IMR-90 (cell line): ENCODE measurements at regions not wholly inside any gene's neighbourhood (a gene's known extent, or its start where the extent isn't known, plus 50 kb on each side); places are given as distances from the start of the nearest gene placed in this dataset.

Experiments used
- ATAC-seq: fragments of 200-7000 bp; cut with Tn5 transposase; 2 replicates; pipeline ENCODE4 v1.9.1; 2020; ENCODE audit warnings: low read depth, mild to moderate bottlenecking, moderate library complexity
- BruUV-seq: library from RNA; stranded (reverse); fragments of 400-500 nt; replicated peaks from 2 replicates; lab custom pipeline; 2021; lab: Mats Ljungman, UMichigan
- CTCF ChIA-PET: fragments of 300-600 bp; formaldehyde crosslinking; extraction: SDS; loops from one replicate; lab custom pipeline; 2021; ENCODE audit warnings: antibody characterized with exemption; lab: Yijun Ruan, JAX
- POLR2A ChIA-PET: fragments of 300-600 bp; sonication (Branson Sonifier 250); formaldehyde crosslinking; loops from one replicate; lab custom pipeline; 2022; ENCODE audit warnings: antibody characterized with exemption; ENCODE audit not compliant: unreplicated experiment; lab: Charles Lee
- DNase-seq: peaks from one replicate; pipeline ENCODE4 v3.0.0; 2013
- H2AFZ ChIP-seq: replicated peaks from 2 replicates; pipeline ENCODE3; 2013; ENCODE audit warnings: low read length, mild to moderate bottlenecking; ENCODE audit not compliant: poor library complexity
- H2AK5ac ChIP-seq: 2 replicates; pipeline ENCODE4 v1.6.1; 2013; ENCODE audit warnings: low read depth, low read length, inconsistent platforms
- H2AK9ac ChIP-seq: replicated peaks from 2 replicates; pipeline ENCODE3; 2013; ENCODE audit warnings: mild to moderate bottlenecking, low read depth, low read length, moderate library complexity; ENCODE audit not compliant: poor library complexity
- H2BK120ac ChIP-seq: 2 replicates; pipeline ENCODE4 v1.6.1; 2013; ENCODE audit warnings: low read depth, low read length, inconsistent platforms
- H2BK15ac ChIP-seq: 3 replicates; pipeline ENCODE4 v1.6.1; 2013; ENCODE audit warnings: low read depth, low read length, inconsistent platforms
- H2BK20ac ChIP-seq: 2 replicates; pipeline ENCODE4 v1.6.1; 2013; ENCODE audit warnings: low read depth, mild to moderate bottlenecking, inconsistent platforms, low read length, moderate library complexity
- H2BK5ac ChIP-seq: 2 replicates; pipeline ENCODE4 v1.6.1; 2013; ENCODE audit warnings: mild to moderate bottlenecking, low read depth, low read length, inconsistent platforms; ENCODE audit not compliant: poor library complexity, severe bottlenecking
- H3K14ac ChIP-seq: replicated peaks from 2 replicates; pipeline ENCODE4 v1.6.1; 2013; ENCODE audit warnings: low read depth, low read length, inconsistent platforms
- H3K18ac ChIP-seq: 2 replicates; pipeline ENCODE4 v1.6.1; 2013; ENCODE audit warnings: low read depth, low read length, control low read depth
- H3K23ac ChIP-seq: 2 replicates; pipeline ENCODE4 v1.6.1; 2013; ENCODE audit warnings: low read depth, low read length, inconsistent platforms
- H3K27ac ChIP-seq: 2 replicates; pipeline ENCODE4 v1.5.1; 2013; ENCODE audit warnings: mild to moderate bottlenecking, control low read depth, low read length; ENCODE audit not compliant: insufficient read depth
- H3K27me3 ChIP-seq: 2 replicates; pipeline ENCODE4 v1.6.1; 2013; ENCODE audit warnings: low read length; ENCODE audit not compliant: control insufficient read depth, insufficient read depth
- H3K36me3 ChIP-seq: 2 replicates; pipeline ENCODE4 v1.6.1; 2013; ENCODE audit warnings: low read length, mixed read lengths; ENCODE audit not compliant: control insufficient read depth, insufficient read depth
- H3K4ac ChIP-seq: 2 replicates; pipeline ENCODE4 v1.6.1; 2013; ENCODE audit warnings: low read depth, low read length, inconsistent platforms
- H3K4me1 ChIP-seq: 2 replicates; pipeline ENCODE4 v1.6.1; 2013; ENCODE audit warnings: low read length, mixed read lengths; ENCODE audit not compliant: control insufficient read depth, insufficient read depth
- H3K4me2 ChIP-seq: 2 replicates; pipeline ENCODE4 v1.6.1; 2013; ENCODE audit warnings: low read depth, mild to moderate bottlenecking, control low read depth, low read length, moderate library complexity
- H3K4me3 ChIP-seq: 2 replicates; pipeline ENCODE4 v1.5.1; 2013; ENCODE audit warnings: low read depth, mild to moderate bottlenecking, control low read depth, low read length, moderate library complexity; ENCODE audit not compliant: insufficient read depth
- H3K56ac ChIP-seq: 2 replicates; pipeline ENCODE4 v1.6.1; 2013; ENCODE audit warnings: low read length, inconsistent platforms; ENCODE audit not compliant: insufficient read depth; ENCODE audit errors: extremely low read depth
- H3K79me1 ChIP-seq, 2 experiments: 2 replicates each; pipeline ENCODE4 v1.6.1; 2013; ENCODE audit warnings: low read length in 2 of 2, inconsistent platforms in 1 of 2, low read depth in 1 of 2
- H3K9ac ChIP-seq: 2 replicates; pipeline ENCODE4 v1.6.1; 2013; ENCODE audit warnings: low read depth, low read length, control low read depth
- H3K9me1 ChIP-seq: 2 replicates; pipeline ENCODE4 v1.6.1; 2013; ENCODE audit warnings: low read length, inconsistent platforms; ENCODE audit not compliant: insufficient read depth
- H3K9me3 ChIP-seq: 2 replicates; pipeline ENCODE4 v1.6.1; 2013; ENCODE audit warnings: low read length; ENCODE audit not compliant: control insufficient read depth, insufficient read depth
- H4K20me1 ChIP-seq: 2 replicates; pipeline ENCODE4 v1.6.1; 2013; ENCODE audit warnings: low read length, inconsistent platforms; ENCODE audit not compliant: insufficient read depth
- H4K5ac ChIP-seq: 2 replicates; pipeline ENCODE4 v1.6.1; 2013; ENCODE audit warnings: mild to moderate bottlenecking, low read depth, low read length, control low read depth
- H4K8ac ChIP-seq, 2 experiments: 2 replicates each; pipeline ENCODE4 v1.6.1; 2013; ENCODE audit warnings: low read depth in 2 of 2, low read length in 2 of 2, control low read depth in 1 of 2, inconsistent platforms in 1 of 2
- H4K91ac ChIP-seq: 2 replicates; pipeline ENCODE4 v1.6.1; 2013; ENCODE audit warnings: low read depth, low read length, inconsistent platforms; ENCODE audit not compliant: insufficient read depth
- BHLHE40 ChIP-seq: fragments of 150-350 bp; IDR thresholded peaks from 2 replicates; pipeline ENCODE4 v1.6.1; 2016; ENCODE audit warnings: mild to moderate bottlenecking, low read depth, low read length
- CEBPB ChIP-seq: IDR thresholded peaks from 2 replicates; pipeline ENCODE4 v1.6.1; 2012; ENCODE audit warnings: low read depth, low read length, improper control_type of control experiment
- CHD1 ChIP-seq: IDR thresholded peaks from 2 replicates; pipeline ENCODE4 v1.6.1; 2012; ENCODE audit warnings: low read depth, low read length, improper control_type of control experiment
- FOS ChIP-seq: fragments of 150-350 bp; IDR thresholded peaks from 2 replicates; pipeline ENCODE4 v1.6.1; 2016; ENCODE audit warnings: low read depth, low read length
- MAFK ChIP-seq: IDR thresholded peaks from 2 replicates; pipeline ENCODE4 v1.6.1; 2012; ENCODE audit warnings: low read depth, low read length, improper control_type of control experiment
- MAZ ChIP-seq: IDR thresholded peaks from 2 replicates; pipeline ENCODE4 v1.6.1; 2012; ENCODE audit warnings: low read depth, mild to moderate bottlenecking, low read length, improper control_type of control experiment, moderate library complexity, borderline replicate concordance
- MXI1 ChIP-seq: IDR thresholded peaks from 2 replicates; pipeline ENCODE4 v1.6.1; 2012; ENCODE audit warnings: low read depth, mild to moderate bottlenecking, low read length, moderate library complexity, borderline replicate concordance
- NFE2L2 ChIP-seq: fragments of 150-350 bp; IDR thresholded peaks from 2 replicates; pipeline ENCODE4 v1.6.1; 2016; ENCODE audit warnings: low read depth, mild to moderate bottlenecking, low read length
- POLR2A ChIP-seq: IDR thresholded peaks from 2 replicates; pipeline ENCODE4 v1.6.1; 2012; ENCODE audit warnings: mild to moderate bottlenecking, low read depth, low read length
- RAD21 ChIP-seq: IDR thresholded peaks from 2 replicates; pipeline ENCODE4 v1.6.1; 2012; ENCODE audit warnings: low read length, improper control_type of control experiment
- RCOR1 ChIP-seq: IDR thresholded peaks from 2 replicates; pipeline ENCODE4 v1.6.1; 2012; ENCODE audit warnings: mild to moderate bottlenecking, low read length, improper control_type of control experiment; ENCODE audit not compliant: insufficient replicate concordance
- RFX5 ChIP-seq: IDR thresholded peaks from 2 replicates; pipeline ENCODE4 v1.8.0; 2012; ENCODE audit warnings: low read depth, mild to moderate bottlenecking, low read length, moderate library complexity
- SMC3 ChIP-seq: fragments of 150-350 bp; IDR thresholded peaks from 2 replicates; pipeline ENCODE4 v1.6.1; 2016; ENCODE audit warnings: low read depth, mild to moderate bottlenecking, antibody characterized with exemption, low read length, moderate library complexity
- WGBS, 2 experiments: methylation state at CpG; one replicate each; pipeline versions ENCODE4 v1.1.5 to v1.1.7; 2013; ENCODE audit warnings: missing lambda C conversion rate in 2 of 2; ENCODE audit not compliant: insufficient read length in 1 of 2; ENCODE audit errors: extremely low coverage in 2 of 2; 5-methylcytosine and 5-hydroxymethylcytosine counted together
- dilution Hi-C: fragments of 300-500 bp; cut with HindIII; formaldehyde crosslinking; loops from one replicate; pipeline ENCODE4 v1.14.3; 2018; ENCODE audit warnings: low sequenced_read_pairs; ENCODE audit not compliant: unreplicated experiment
- in situ Hi-C: fragments of 300-500 bp; cut with MboI; formaldehyde crosslinking; loops from 3 replicates; pipeline ENCODE4 v1.14.3; 2019; ENCODE audit warnings: low sequenced_read_pairs, inconsistent platforms, mixed read lengths
- intact Hi-C: fragments of 100-400 bp; cut with micrococcal nuclease; formaldehyde crosslinking; loops from 2 replicates; pipeline ENCODE4 v1.10.0; 2022
- TF ChIP-seq, protein P1 (sequence below): fragments of 150-350 bp; IDR thresholded peaks from 2 replicates; pipeline ENCODE4 v1.6.1; 2017; ENCODE audit warnings: mild to moderate bottlenecking, antibody characterized with exemption, low read length, low read depth
- TF ChIP-seq, protein P2 (sequence below): conservative IDR thresholded peaks from 2 replicates; pipeline ENCODE4 v1.5.1; 2012; ENCODE audit warnings: mild to moderate bottlenecking, low read depth, low read length, improper control_type of control experiment
- TF ChIP-seq, protein P3 (sequence below): fragments of 150-350 bp; IDR thresholded peaks from 2 replicates; pipeline ENCODE4 v1.6.1; 2016; ENCODE audit warnings: low read depth, mild to moderate bottlenecking, low read length, moderate library complexity, borderline replicate concordance

DNA sequence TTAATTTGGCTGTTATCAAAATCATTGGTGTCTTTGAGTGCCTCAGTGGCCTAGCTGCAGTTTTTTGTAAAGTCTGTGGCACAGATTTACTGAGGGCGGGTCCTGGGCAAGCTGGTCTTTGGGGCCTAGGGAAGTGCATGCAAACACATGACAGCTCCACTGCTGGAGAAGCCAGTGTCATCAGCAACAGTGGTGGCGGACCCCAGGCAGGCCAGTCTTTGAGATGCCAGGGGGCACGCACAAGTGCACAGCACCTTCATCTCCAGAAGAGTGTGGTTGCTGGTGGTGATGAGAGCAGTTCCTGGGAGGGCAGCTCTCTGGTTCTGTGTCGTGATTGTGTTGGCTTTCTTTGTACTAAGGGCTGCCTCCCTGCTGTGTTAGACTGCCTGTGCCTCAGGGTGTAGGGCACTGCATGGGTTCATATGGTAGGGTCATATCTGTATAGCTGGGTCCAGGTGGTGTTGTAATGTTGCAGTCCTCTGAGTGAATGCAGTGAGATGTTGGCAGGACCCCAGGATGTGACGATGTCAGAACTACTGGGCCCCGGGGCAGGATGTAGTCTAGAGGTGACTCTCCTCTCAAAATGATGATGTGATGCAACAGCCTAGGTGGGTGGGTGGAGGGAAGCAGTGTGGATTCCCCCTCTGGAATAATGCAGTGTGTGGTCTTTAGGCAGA lies 646.7 kb upstream of the CDH2 start:
- Histone ChIP-seq H3K14ac (no peak overlapping the region), H2AK9ac (no peak overlapping the region), H3K27ac (no peak overlapping the region), H2AK5ac (no peak overlapping the region), H3K9ac (no peak overlapping the region), H2BK15ac (no peak overlapping the region), H3K23ac (no peak overlapping the region), H3K9me3 (no peaks in the 10 kb centered on the region), H3K4me1 (no peaks in the 10 kb centered on the region), H4K20me1 (no peaks in the 10 kb centered on the region), H2BK5ac (no peak overlapping the region), H3K36me3 (no peaks in the 10 kb centered on the region), H3K4ac (no peak overlapping the region), H3K4me3 (no peak overlapping the region), H2AFZ (no peak overlapping the region), H4K91ac (no peak overlapping the region), H3K4me2 (no peak overlapping the region), H2BK20ac (no peak overlapping the region), H3K18ac (no peak overlapping the region), H4K5ac (no peak overlapping the region), H3K9me1 (no peaks in the 10 kb centered on the region), H3K56ac (no peak overlapping the region), H3K27me3 (no peaks in the 10 kb centered on the region), H4K8ac (no peak overlapping the region), H3K79me1 (no peaks in the 10 kb centered on the region), H2BK120ac (no peak overlapping the region)
- POLR2A ChIA-PET, result no interaction called here
- TF ChIP-seq CHD1 (no peak), POLR2A (no peak), RAD21 (no peak), FOS (no peak), MXI1 (no peak), CEBPB (no peak; the same call in 1 of the 2 replicates), NFE2L2 (no peak), MAFK (no peak), RCOR1 (no peak), MAZ (no peak), RFX5 (no peak), SMC3 (no peak), BHLHE40 (no peak)
- TF ChIP-seq, protein P1, sequence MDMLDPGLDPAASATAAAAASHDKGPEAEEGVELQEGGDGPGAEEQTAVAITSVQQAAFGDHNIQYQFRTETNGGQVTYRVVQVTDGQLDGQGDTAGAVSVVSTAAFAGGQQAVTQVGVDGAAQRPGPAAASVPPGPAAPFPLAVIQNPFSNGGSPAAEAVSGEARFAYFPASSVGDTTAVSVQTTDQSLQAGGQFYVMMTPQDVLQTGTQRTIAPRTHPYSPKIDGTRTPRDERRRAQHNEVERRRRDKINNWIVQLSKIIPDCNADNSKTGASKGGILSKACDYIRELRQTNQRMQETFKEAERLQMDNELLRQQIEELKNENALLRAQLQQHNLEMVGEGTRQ, result no peak
- TF ChIP-seq, protein P2, sequence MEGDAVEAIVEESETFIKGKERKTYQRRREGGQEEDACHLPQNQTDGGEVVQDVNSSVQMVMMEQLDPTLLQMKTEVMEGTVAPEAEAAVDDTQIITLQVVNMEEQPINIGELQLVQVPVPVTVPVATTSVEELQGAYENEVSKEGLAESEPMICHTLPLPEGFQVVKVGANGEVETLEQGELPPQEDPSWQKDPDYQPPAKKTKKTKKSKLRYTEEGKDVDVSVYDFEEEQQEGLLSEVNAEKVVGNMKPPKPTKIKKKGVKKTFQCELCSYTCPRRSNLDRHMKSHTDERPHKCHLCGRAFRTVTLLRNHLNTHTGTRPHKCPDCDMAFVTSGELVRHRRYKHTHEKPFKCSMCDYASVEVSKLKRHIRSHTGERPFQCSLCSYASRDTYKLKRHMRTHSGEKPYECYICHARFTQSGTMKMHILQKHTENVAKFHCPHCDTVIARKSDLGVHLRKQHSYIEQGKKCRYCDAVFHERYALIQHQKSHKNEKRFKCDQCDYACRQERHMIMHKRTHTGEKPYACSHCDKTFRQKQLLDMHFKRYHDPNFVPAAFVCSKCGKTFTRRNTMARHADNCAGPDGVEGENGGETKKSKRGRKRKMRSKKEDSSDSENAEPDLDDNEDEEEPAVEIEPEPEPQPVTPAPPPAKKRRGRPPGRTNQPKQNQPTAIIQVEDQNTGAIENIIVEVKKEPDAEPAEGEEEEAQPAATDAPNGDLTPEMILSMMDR, result no peak
- TF ChIP-seq, protein P3, sequence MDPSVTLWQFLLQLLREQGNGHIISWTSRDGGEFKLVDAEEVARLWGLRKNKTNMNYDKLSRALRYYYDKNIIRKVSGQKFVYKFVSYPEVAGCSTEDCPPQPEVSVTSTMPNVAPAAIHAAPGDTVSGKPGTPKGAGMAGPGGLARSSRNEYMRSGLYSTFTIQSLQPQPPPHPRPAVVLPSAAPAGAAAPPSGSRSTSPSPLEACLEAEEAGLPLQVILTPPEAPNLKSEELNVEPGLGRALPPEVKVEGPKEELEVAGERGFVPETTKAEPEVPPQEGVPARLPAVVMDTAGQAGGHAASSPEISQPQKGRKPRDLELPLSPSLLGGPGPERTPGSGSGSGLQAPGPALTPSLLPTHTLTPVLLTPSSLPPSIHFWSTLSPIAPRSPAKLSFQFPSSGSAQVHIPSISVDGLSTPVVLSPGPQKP, result no peak
- dilution Hi-C loops, result no loop called here
- no peak for ATAC-seq
- DNase-seq, result no peak
- BruUV-seq, result no TSS peak
- 82% methylated on average over 4 of the region's 6 CpGs; no CpG with 5 or more reads in 1 of the 2 experiments for WGBS, 2 experiments
- in situ Hi-C loops, result no loop called here
- CTCF ChIA-PET, result no interaction called here
- intact Hi-C loops, result no loop called here
